SK-N-SH (cell line): ENCODE measurements at regions not wholly inside any gene's neighbourhood (a gene's known extent, or its start where the extent isn't known, plus 50 kb on each side); places are given as distances from the start of the nearest gene placed in this dataset.
"Not testable (repeated sequence)": the region's sequence is repeated elsewhere in the genome, so short reads cannot be mapped to it uniquely, and the experiment has no call there.

Source experiments
- CTCF ChIA-PET: fragments of 300-600, 350-600 bp; formaldehyde crosslinking; extraction: SDS; loops from one replicate; lab custom pipeline; 2021; lab: Yijun Ruan, JAX
- POLR2A ChIA-PET: fragments of 350-600 bp; sonication (Branson Sonifier 250); formaldehyde crosslinking; extraction: SDS; loops from one replicate; lab custom pipeline; 2020; ENCODE audit warnings: antibody characterized with exemption, inconsistent platforms; lab: Yijun Ruan, JAX
- DNase-seq: peaks from one replicate; pipeline ENCODE4 v3.0.0; 2012
- H2AFZ ChIP-seq: fragments of 200-600 bp; sonication (generic); 2 replicates; pipeline ENCODE4 v1.8.1; 2016; ENCODE audit warnings: antibody characterized with exemption, mild to moderate bottlenecking, low read depth
- H3F3A ChIP-seq: fragments of 200-600 bp; sonication (generic); replicated peaks from 2 replicates; pipeline ENCODE3; 2016; ENCODE audit warnings: antibody characterized with exemption, mild to moderate bottlenecking; ENCODE audit not compliant: insufficient read depth
- H3K27ac ChIP-seq, 2 experiments: fragments of 200-500 bp in 1 of 2; fragments of 200-600 bp in 1 of 2; sonication (Bioruptor generic) in 1 of 2; sonication (generic), shearing (Covaris generic) in 1 of 2; 2 replicates each; pipeline versions ENCODE4 v1.5.1 to v1.6.1; 2014 to 2016; ENCODE audit warnings: low read depth in 2 of 2, inconsistent platforms in 1 of 2, low read length in 1 of 2, mild to moderate bottlenecking in 1 of 2, mixed read lengths in 1 of 2
- H3K27me3 ChIP-seq: fragments of 200-600 bp; sonication (generic), shearing (Covaris generic); 2 replicates; pipeline ENCODE4 v1.6.1; 2016; ENCODE audit warnings: mixed run types; ENCODE audit not compliant: insufficient read depth
- H3K36me3 ChIP-seq, 2 experiments: fragments of 200-500 bp in 1 of 2; fragments of 200-600 bp in 1 of 2; sonication (Bioruptor generic) in 1 of 2; sonication (generic) in 1 of 2; replicated peaks in 1 of 2; 2 replicates each; pipeline versions ENCODE3 to v1.5.1; 2014 to 2016; ENCODE audit warnings: low read length in 1 of 2, mild to moderate bottlenecking in 1 of 2; ENCODE audit not compliant: insufficient read depth in 2 of 2, control insufficient read depth in 1 of 2
- H3K4me1 ChIP-seq, 2 experiments: fragments of 200-500 bp in 1 of 2; fragments of 200-600 bp in 1 of 2; sonication (Bioruptor generic) in 1 of 2; sonication (generic), shearing (Covaris generic) in 1 of 2; 2 replicates each; pipeline versions ENCODE4 v1.5.1 to v1.6.1; 2014 to 2016; ENCODE audit warnings: low read depth in 1 of 2, low read length in 1 of 2, mixed run types in 1 of 2; ENCODE audit not compliant: insufficient read depth in 2 of 2, control insufficient read depth in 1 of 2
- H3K4me2 ChIP-seq: fragments of 200-600 bp; sonication (generic), shearing (Covaris generic); 2 replicates; pipeline ENCODE4 v1.6.1; 2017; ENCODE audit warnings: mixed run types
- H3K4me3 ChIP-seq, 2 experiments: fragments of 200-500 bp in 1 of 2; fragments of 200-600 bp in 1 of 2; sonication (Bioruptor generic) in 1 of 2; sonication (generic), shearing (Covaris generic) in 1 of 2; 2 replicates each; pipeline versions ENCODE4 v1.5.1 to v1.8.1; 2014 to 2016; ENCODE audit warnings: low read depth in 2 of 2, inconsistent platforms in 1 of 2, low read length in 1 of 2, mild to moderate bottlenecking in 1 of 2, mixed read lengths in 1 of 2, moderate library complexity in 1 of 2
- H3K79me2 ChIP-seq: fragments of 200-600 bp; sonication (generic); 2 replicates; pipeline ENCODE4 v1.8.1; 2017; ENCODE audit warnings: mild to moderate bottlenecking; ENCODE audit not compliant: insufficient read depth
- H3K9ac ChIP-seq: fragments of 200-600 bp; sonication (generic); 2 replicates; pipeline ENCODE4 v1.6.1; 2017; ENCODE audit warnings: mixed run types
- H3K9me2 ChIP-seq: fragments of 200-600 bp; sonication (generic); 2 replicates; pipeline ENCODE4 v1.6.1; 2017; ENCODE audit warnings: mixed run types
- H3K9me3 ChIP-seq: fragments of 200-600 bp; sonication (generic); 2 replicates; pipeline ENCODE4 v1.6.1; 2017; ENCODE audit warnings: mixed run types, mild to moderate bottlenecking, moderate library complexity
- H4K20me1 ChIP-seq: fragments of 200-600 bp; sonication (generic); 2 replicates; pipeline ENCODE4 v1.6.1; 2017; ENCODE audit warnings: mild to moderate bottlenecking, mixed run types; ENCODE audit not compliant: insufficient read depth
- CHD2 ChIP-seq: fragments of 150-350 bp; IDR thresholded peaks from 2 replicates; pipeline ENCODE4 v1.6.1; 2018; ENCODE audit warnings: low read length; ENCODE audit not compliant: partially characterized antibody
- FOSL2 ChIP-seq: IDR thresholded peaks from 2 replicates; pipeline ENCODE4 v1.4.0; 2012; ENCODE audit warnings: low read depth, mild to moderate bottlenecking, moderate library complexity, borderline replicate concordance
- FOXJ3 ChIP-seq: sonication (generic); formaldehyde crosslinking; IDR thresholded peaks from 2 replicates; pipeline ENCODE4 v1.5.1; 2020; ENCODE audit warnings: mild to moderate bottlenecking, missing genetic modification reagents
- GABPA ChIP-seq: IDR thresholded peaks from 2 replicates; pipeline ENCODE4 v1.4.0; 2012; ENCODE audit warnings: low read depth, mild to moderate bottlenecking
- GATA2 ChIP-seq: sonication (generic); formaldehyde crosslinking; IDR thresholded peaks from 2 replicates; pipeline ENCODE4 v1.5.0; 2020; ENCODE audit warnings: mild to moderate bottlenecking, missing genetic modification reagents
- MEF2A ChIP-seq: IDR thresholded peaks from 2 replicates; pipeline ENCODE4 v1.4.0; 2012; ENCODE audit warnings: low read depth, borderline replicate concordance
- NRF1 ChIP-seq: IDR thresholded peaks from 2 replicates; pipeline ENCODE4 v1.6.1; 2012; ENCODE audit warnings: low read depth, mild to moderate bottlenecking, low read length
- POLR2AphosphoS5 ChIP-seq: IDR thresholded peaks from 2 replicates; pipeline ENCODE4 v1.6.1; 2012; ENCODE audit warnings: low read depth, low read length
- RAD21 ChIP-seq: IDR thresholded peaks from 2 replicates; pipeline ENCODE4 v1.6.1; 2012; ENCODE audit warnings: mild to moderate bottlenecking, low read length
- RFX5 ChIP-seq: IDR thresholded peaks from 2 replicates; pipeline ENCODE4 v1.6.1; 2012; ENCODE audit warnings: mild to moderate bottlenecking, improper control_type of control experiment, low read length
- SMC3 ChIP-seq: IDR thresholded peaks from 2 replicates; pipeline ENCODE4 v1.6.1; 2012; ENCODE audit warnings: low read depth, low read length, improper control_type of control experiment
- TCF12 ChIP-seq: IDR thresholded peaks from 2 replicates; pipeline ENCODE4 v1.4.0; 2012
- TEAD4 ChIP-seq: IDR thresholded peaks from 2 replicates; pipeline ENCODE4 v1.4.0; 2012; ENCODE audit warnings: mild to moderate bottlenecking, borderline replicate concordance; ENCODE audit not compliant: insufficient read depth
- YY1 ChIP-seq: IDR thresholded peaks from 2 replicates; pipeline ENCODE4 v1.4.0; 2012; ENCODE audit warnings: low read depth, mild to moderate bottlenecking
- WGBS: methylation state at CpG from one replicate; pipeline ENCODE4 v1.1.6; 2017; ENCODE audit warnings: low lambda C conversion rate; 5-methylcytosine and 5-hydroxymethylcytosine counted together
- TF ChIP-seq, protein P1 (sequence below): fragments of 200-600 bp; sonication (generic); IDR thresholded peaks from 2 replicates; pipeline ENCODE4 v1.6.1; 2017; ENCODE audit warnings: antibody characterized with exemption, mild to moderate bottlenecking, moderate library complexity
- TF ChIP-seq, protein P2 (sequence below): IDR thresholded peaks from 2 replicates; pipeline ENCODE4; 2012

DNA sequence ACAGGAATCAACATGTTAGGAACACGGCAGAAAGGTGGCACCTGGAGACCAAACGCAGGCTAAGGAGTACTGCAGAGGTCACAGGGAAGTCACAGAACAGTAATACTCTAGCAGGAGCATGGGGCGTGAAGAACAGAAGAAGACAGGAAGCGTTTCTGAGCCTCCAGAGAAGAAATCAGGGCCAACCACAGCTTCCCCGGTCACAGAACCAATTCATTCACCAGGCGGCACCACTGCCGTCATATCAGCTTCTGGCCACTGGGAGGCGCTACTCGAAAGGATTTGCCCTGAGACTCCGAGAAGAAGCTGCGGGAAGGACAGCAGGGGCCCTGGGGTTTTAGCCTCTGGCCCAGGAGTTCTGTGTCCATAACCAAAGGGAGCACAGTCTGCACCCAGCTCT, 78.0 kb upstream of the DRD5 start:
- POLR2A ChIA-PET = no interaction called here

DNA sequence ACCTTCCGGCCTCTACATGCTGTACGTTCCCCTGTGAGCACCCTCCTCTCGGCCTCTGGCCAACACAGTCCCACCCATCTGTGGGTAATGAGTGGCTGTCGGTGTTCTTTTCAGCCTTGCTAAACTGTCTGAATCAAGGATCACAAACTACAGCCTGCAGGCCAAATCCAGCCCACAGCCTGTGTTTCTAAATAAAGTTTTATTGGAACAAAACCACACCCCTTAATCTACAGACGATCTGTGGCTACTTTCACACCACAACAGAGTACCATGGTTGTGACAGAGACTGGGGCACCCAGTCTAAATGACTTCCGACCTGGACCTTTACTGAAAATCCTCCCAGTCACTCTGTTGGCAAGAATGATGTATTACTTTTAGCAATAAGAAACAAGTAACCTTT, 77.3 kb upstream of the DRD5 start:
- H2AFZ ChIP-seq, H3K4me3 ChIP-seq, H3K9me3 ChIP-seq, H3K79me2 ChIP-seq, H3K27me3 ChIP-seq, H3K27ac ChIP-seq, H3K9me2 ChIP-seq, POLR2A ChIA-PET, H3K4me2 ChIP-seq, H3K36me3 ChIP-seq, H3K4me1 ChIP-seq, H4K20me1 ChIP-seq, H3K9ac ChIP-seq, H3F3A ChIP-seq, DNase-seq: not testable (repeated sequence)
- 58% methylated on average over 6 of the region's 6 CpGs for WGBS
- CTCF ChIA-PET = interaction anchor here (0.6 to 6.8 kb wide), 12 partner anchors 9 to 358 kb away, joined by 3 to 51 read pairs (median 3); partner anchors contain the start of gene SLC2A9

More for the DNA sequence above, 78.0 kb upstream of the DRD5 start:
- CTCF ChIA-PET = interaction anchor here (0.6 to 6.8 kb wide), 13 partner anchors 8 to 363 kb away, joined by 3 to 51 read pairs (median 3); partner anchors contain the start of gene SLC2A9
- TF ChIP-seq GABPA = no peak
- TF ChIP-seq FOSL2 = no peak
- no peak for TF ChIP-seq NRF1
- TF ChIP-seq GATA2 (CRISPR knock-in tag) = no peak
- no peak for TF ChIP-seq MEF2A
- no peak for TF ChIP-seq TEAD4
- TF ChIP-seq SMC3 = peak; percentile 20; the same call in 1 of the 2 replicates
- TF ChIP-seq YY1 = no peak
- TF ChIP-seq RAD21 = peak; percentile 62
- TF ChIP-seq, protein P1, sequence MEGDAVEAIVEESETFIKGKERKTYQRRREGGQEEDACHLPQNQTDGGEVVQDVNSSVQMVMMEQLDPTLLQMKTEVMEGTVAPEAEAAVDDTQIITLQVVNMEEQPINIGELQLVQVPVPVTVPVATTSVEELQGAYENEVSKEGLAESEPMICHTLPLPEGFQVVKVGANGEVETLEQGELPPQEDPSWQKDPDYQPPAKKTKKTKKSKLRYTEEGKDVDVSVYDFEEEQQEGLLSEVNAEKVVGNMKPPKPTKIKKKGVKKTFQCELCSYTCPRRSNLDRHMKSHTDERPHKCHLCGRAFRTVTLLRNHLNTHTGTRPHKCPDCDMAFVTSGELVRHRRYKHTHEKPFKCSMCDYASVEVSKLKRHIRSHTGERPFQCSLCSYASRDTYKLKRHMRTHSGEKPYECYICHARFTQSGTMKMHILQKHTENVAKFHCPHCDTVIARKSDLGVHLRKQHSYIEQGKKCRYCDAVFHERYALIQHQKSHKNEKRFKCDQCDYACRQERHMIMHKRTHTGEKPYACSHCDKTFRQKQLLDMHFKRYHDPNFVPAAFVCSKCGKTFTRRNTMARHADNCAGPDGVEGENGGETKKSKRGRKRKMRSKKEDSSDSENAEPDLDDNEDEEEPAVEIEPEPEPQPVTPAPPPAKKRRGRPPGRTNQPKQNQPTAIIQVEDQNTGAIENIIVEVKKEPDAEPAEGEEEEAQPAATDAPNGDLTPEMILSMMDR = peak; percentile 27
- no peak for TF ChIP-seq CHD2
- no peak for TF ChIP-seq FOXJ3 (CRISPR knock-in tag)
- no peak for TF ChIP-seq POLR2AphosphoS5
- TF ChIP-seq, protein P2, sequence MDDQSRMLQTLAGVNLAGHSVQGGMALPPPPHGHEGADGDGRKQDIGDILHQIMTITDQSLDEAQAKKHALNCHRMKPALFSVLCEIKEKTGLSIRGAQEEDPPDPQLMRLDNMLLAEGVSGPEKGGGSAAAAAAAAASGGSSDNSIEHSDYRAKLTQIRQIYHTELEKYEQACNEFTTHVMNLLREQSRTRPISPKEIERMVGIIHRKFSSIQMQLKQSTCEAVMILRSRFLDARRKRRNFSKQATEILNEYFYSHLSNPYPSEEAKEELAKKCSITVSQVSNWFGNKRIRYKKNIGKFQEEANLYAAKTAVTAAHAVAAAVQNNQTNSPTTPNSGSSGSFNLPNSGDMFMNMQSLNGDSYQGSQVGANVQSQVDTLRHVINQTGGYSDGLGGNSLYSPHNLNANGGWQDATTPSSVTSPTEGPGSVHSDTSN = no peak
- no peak for TF ChIP-seq TCF12
- TF ChIP-seq RFX5 = no peak
- Histone ChIP-seq H3F3A (no peaks in the 10 kb centered on the region), H3K36me3 (no peaks in the 10 kb centered on the region), H4K20me1 (no peaks in the 10 kb centered on the region), H3K27ac (no peak overlapping the region), H3K9me2 (no peaks in the 10 kb centered on the region), H3K79me2 (no peaks in the 10 kb centered on the region), H3K4me1 (no peaks in the 10 kb centered on the region), H3K9ac (no peak overlapping the region), H2AFZ (no peak overlapping the region), H3K4me3 (no peak overlapping the region), H3K4me2 (no peak overlapping the region), H3K9me3 (no peaks in the 10 kb centered on the region), H3K27me3 (no peaks in the 10 kb centered on the region)
- DNase-seq = peak; percentile 58
- WGBS = 30% methylated on average over 6 of the region's 11 CpGs
